Ovary (tissue), 7 donors: ENCODE measurements at regions not wholly inside any gene's neighbourhood (a gene's known extent, or its start where the extent isn't known, plus 50 kb on each side); places are given as distances from the start of the nearest gene placed in this dataset.

Experiments
- DNase-seq, 5 donors: peaks; one replicate each; pipeline ENCODE4 v3.0.0-alpha.2; 2019 to 2020
- H3K27ac ChIP-seq, 2 donors: fragments of 200-600 bp; one replicate each; pipeline versions ENCODE4 v1.5.1 to v1.8.0; 2019 to 2022
- H3K27me3 ChIP-seq: fragments of 200-600 bp; one replicate; pipeline ENCODE4 v1.8.0; 2022
- H3K36me3 ChIP-seq: fragments of 200-600 bp; sonication (generic); one replicate; pipeline ENCODE4 v1.5.1; 2019
- H3K4me1 ChIP-seq: one replicate; pipeline ENCODE4 v1.8.1; 2013; ENCODE audit warnings: mild to moderate bottlenecking, moderate library complexity; ENCODE audit not compliant: insufficient read depth
- H3K4me3 ChIP-seq: fragments of 200-600 bp; sonication (generic); one replicate; pipeline ENCODE4 v1.5.1; 2017
- H3K9me3 ChIP-seq, 2 donors: fragments of 200-600 bp in 1 of 2; sonication (generic) in 1 of 2; one replicate each; pipeline versions ENCODE4 v1.5.1 to v1.8.1; 2013 to 2019; ENCODE audit warnings: mild to moderate bottlenecking in 1 of 2, moderate library complexity in 1 of 2
- CTCF ChIP-seq, 3 donors: fragments of 450-650 bp in 2 of 3; fragments of 200-600 bp in 1 of 3; IDR thresholded peaks; one replicate each; pipeline versions ENCODE4 v1.5.1 to v1.8.0; 2016 to 2022; ENCODE audit warnings: antibody characterized with exemption in 3 of 3, mild to moderate bottlenecking in 1 of 3
- EP300 ChIP-seq: sonication (generic); formaldehyde crosslinking; IDR thresholded peaks from one replicate; pipeline ENCODE4 v1.6.1; 2017; ENCODE audit warnings: antibody characterized with exemption
- POLR2A ChIP-seq: fragments of 450-650 bp; IDR thresholded peaks from one replicate; pipeline ENCODE4 v1.6.1; 2017; ENCODE audit warnings: antibody characterized with exemption, mild to moderate bottlenecking, moderate library complexity
- WGBS, 3 donors: extraction: QIAGEN DNeasy Blood & Tissue Kit in 1 of 3; methylation state at CpG; one replicate each; pipeline versions ENCODE4 v1.1.5 to v1.1.7; 2013 to 2017; 5-methylcytosine and 5-hydroxymethylcytosine counted together
- intact Hi-C, 4 donors: fragments of 100-400 bp; cut with DNase I; formaldehyde crosslinking; loops; one replicate each; pipeline versions ENCODE4 v1.11.0 to v1.15.1; 2022 to 2023
- donor health status: DM: no; HTN: no; CAD: no; lungs with moderate emphysema.
- donor health status: DM: no; HTN: no; CAD: no.
- donor health status: Bipolar disorder and iron deficiency.
- donor health status: DM: no; HTN: no; CAD: no.
- donor health status: DM: yes; HTN: yes; CAD: no.

DNA sequence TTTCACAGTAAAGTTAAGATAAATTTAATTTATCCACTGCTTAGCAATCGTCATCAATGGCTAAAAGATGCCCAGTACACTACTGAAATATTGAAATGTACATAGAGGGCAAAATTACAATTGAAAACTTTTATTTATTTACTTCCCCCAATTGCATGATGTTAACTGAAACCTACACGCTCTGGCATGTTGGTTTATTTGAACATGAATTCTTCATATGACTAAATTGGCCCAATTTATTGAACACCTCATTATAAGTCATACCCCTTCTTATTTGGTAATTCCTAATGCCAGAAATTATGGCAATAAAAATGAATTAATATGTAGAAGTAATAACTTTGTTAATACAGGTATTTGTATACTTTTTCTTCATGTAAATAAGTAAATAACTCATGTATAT lies 183.0 kb upstream of the ZC3H15 start:
- no peaks in the 10 kb centered on the region for H3K36me3 ChIP-seq
- no peak for DNase-seq
- TF ChIP-seq CTCF (IDR thresholded peaks at IDR 0.05) (no peak), POLR2A (no peak), EP300 (no peak)
- H3K27me3 ChIP-seq = no peaks in the 10 kb centered on the region
- no peak overlapping the region for H3K27ac ChIP-seq
- intact Hi-C loops = no loop called here
- H3K4me1 ChIP-seq = no peaks in the 10 kb centered on the region
- H3K4me3 ChIP-seq = no peak overlapping the region
- WGBS, 3 donors = 95 to 98% (median 97%) methylated on average over 2 of the region's 2 CpGs
- H3K9me3 ChIP-seq = no peaks in the 10 kb centered on the region

- no peak for DNase-seq
- H3K27ac ChIP-seq = no peak overlapping the region
- H3K4me1 ChIP-seq = no peaks in the 10 kb centered on the region
- no peaks in the 10 kb centered on the region for H3K36me3 ChIP-seq
- TF ChIP-seq CTCF (IDR thresholded peaks at IDR 0.05) (no peak), EP300 (no peak), POLR2A (no peak)
- H3K9me3 ChIP-seq = no peaks in the 10 kb centered on the region
- no peaks in the 10 kb centered on the region for H3K27me3 ChIP-seq
- intact Hi-C loops = no loop called here
- H3K4me3 ChIP-seq = no peak overlapping the region
Observed at GRCh38 chr2:186304064-186304463, 182.0 kb upstream of the ZC3H15 start.

- Histone ChIP-seq H3K36me3 (no peaks in the 10 kb centered on the region), H3K4me3 (no peak overlapping the region), H3K27me3 (no peaks in the 10 kb centered on the region), H3K4me1 (no peaks in the 10 kb centered on the region), H3K9me3 (no peaks in the 10 kb centered on the region), H3K27ac (no peak overlapping the region)
- intact Hi-C loops = no loop called here
- TF ChIP-seq EP300 (no peak), POLR2A (no peak), CTCF (IDR thresholded peaks at IDR 0.05) (no peak)
- no peak for DNase-seq
Observed at GRCh38 chr2:186306754-186307153, 179.3 kb upstream of the ZC3H15 start.

DNA sequence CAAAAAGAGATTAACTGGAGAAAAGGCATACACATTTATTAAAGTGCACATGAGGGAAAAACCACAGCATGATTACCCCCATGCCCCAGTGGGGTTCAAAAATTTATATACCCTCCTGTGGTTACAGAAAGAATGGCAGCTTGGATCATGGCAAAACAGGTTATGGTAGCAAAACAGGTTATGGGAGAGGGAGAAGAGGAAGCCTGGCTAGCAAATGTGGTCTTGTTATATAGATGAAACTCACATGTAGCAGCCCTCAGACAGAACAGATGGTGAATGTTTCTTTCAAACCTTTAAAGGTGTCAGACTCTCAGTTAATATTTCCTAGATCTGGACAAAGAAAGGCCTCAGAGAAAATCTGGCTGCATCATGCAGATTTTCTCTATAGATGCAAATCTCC lies 178.2 kb upstream of the ZC3H15 start:
- Histone ChIP-seq H3K4me3 (no peak overlapping the region), H3K36me3 (no peaks in the 10 kb centered on the region), H3K27ac (no peak overlapping the region), H3K9me3 (no peaks in the 10 kb centered on the region), H3K27me3 (no peaks in the 10 kb centered on the region), H3K4me1 (no peaks in the 10 kb centered on the region)
- TF ChIP-seq POLR2A (no peak), CTCF (IDR thresholded peaks at IDR 0.05) (no peak), EP300 (no peak)
- intact Hi-C loops = no loop called here
- no peak for DNase-seq

GRCh38 chr2:186308347-186308746 lies 177.7 kb upstream of the ZC3H15 start:
- intact Hi-C loops = no loop called here
- no peak for TF ChIP-seq POLR2A
- no peak for TF ChIP-seq CTCF (IDR thresholded peaks at IDR 0.05)
- no peak for TF ChIP-seq EP300
- no peaks in the 10 kb centered on the region for H3K36me3 ChIP-seq
- no peaks in the 10 kb centered on the region for H3K27me3 ChIP-seq
- no peak for DNase-seq
- 62 to 83% (median 66%) methylated on average over 1 of the region's 1 CpG for WGBS, 3 donors
- no peak overlapping the region for H3K4me3 ChIP-seq
- H3K4me1 ChIP-seq = no peaks in the 10 kb centered on the region
- H3K27ac ChIP-seq = no peak overlapping the region
- no peaks in the 10 kb centered on the region for H3K9me3 ChIP-seq
